ENCODE measurements at regions not wholly inside any gene's neighbourhood (a gene's known extent, or its start where the extent isn't known, plus 50 kb on each side); places are given as distances from the start of the nearest gene placed in this dataset.

GRCh38 chr20:2219481-2220006 is 76.3 kb upstream of the TGM3 start:
- TF ChIP-seq POLR2AphosphoS5 (IDR thresholded peaks at IDR 0.05; ENCODE audit: control insufficient read depth, insufficient read depth, low read depth, low read length) (no peak), ZBTB1 (CRISPR knock-in tag; IDR thresholded peaks at IDR 0.05; ENCODE audit: borderline replicate concordance, low read depth) (no peak), POLR2G (IDR thresholded peaks at IDR 0.05; ENCODE audit: low read depth, low read length) (no peak), GMEB1 (CRISPR knock-in tag; IDR thresholded peaks at IDR 0.05) (no peak), ZFP1 (CRISPR knock-in tag; IDR thresholded peaks at IDR 0.05) (no peak), ARID2 (IDR thresholded peaks at IDR 0.05) (no peak)
